SK-N-SH treated with all-trans-retinoic acid at 6 μM for 48 hours (cell line): ENCODE measurements at regions not wholly inside any gene's neighbourhood (a gene's known extent, or its start where the extent isn't known, plus 50 kb on each side); places are given as distances from the start of the nearest gene placed in this dataset.

Experiments used
- ATAC-seq: fragments of 200-7000 bp; cut with Tn5 transposase; 3 replicates; pipeline ENCODE4 v1.9.1; 2020; ENCODE audit warnings: mild to moderate bottlenecking, moderate library complexity
- ARNTL ChIP-seq: fragments of 450-650 bp; formaldehyde crosslinking; IDR thresholded peaks from 2 replicates; pipeline ENCODE4 v1.5.0; 2020; ENCODE audit warnings: low read depth, mild to moderate bottlenecking, moderate library complexity, borderline replicate concordance
- BACH2 ChIP-seq: fragments of 250-450 bp; sonication (Bioruptor Pico); IDR thresholded peaks from 2 replicates; pipeline ENCODE4 v1.9.0; 2021; ENCODE audit warnings: mild to moderate bottlenecking, borderline replicate concordance
- CSDC2 ChIP-seq: fragments of 250-450 bp; sonication (Bioruptor Pico); IDR thresholded peaks from 2 replicates; pipeline ENCODE4 v1.5.0; 2020; ENCODE audit warnings: mild to moderate bottlenecking, moderate library complexity
- CSRNP3 ChIP-seq: fragments of 250-450 bp; sonication (Bioruptor Pico); IDR thresholded peaks from 2 replicates; pipeline ENCODE4 v1.5.1; 2021; ENCODE audit warnings: mild to moderate bottlenecking, moderate library complexity
- ESRRG ChIP-seq: fragments of 250-450 bp; sonication (Bioruptor Pico); IDR thresholded peaks from 2 replicates; pipeline ENCODE4 v1.6.1; 2021; ENCODE audit warnings: mild to moderate bottlenecking
- GLIS3 ChIP-seq: fragments of 250-450 bp; sonication (Bioruptor Pico); IDR thresholded peaks from 2 replicates; pipeline ENCODE4 v1.5.0; 2020; ENCODE audit warnings: mild to moderate bottlenecking, moderate library complexity
- ISL1 ChIP-seq: fragments of 250-450 bp; sonication (Bioruptor Pico); IDR thresholded peaks from 2 replicates; pipeline ENCODE4 v2.1.2; 2022; ENCODE audit warnings: mild to moderate bottlenecking, moderate library complexity
- POU6F1 ChIP-seq: fragments of 250-450 bp; sonication (Bioruptor Pico); IDR thresholded peaks from 2 replicates; pipeline ENCODE4 v1.8.0; 2021; ENCODE audit warnings: low read depth, mild to moderate bottlenecking, moderate library complexity, borderline replicate concordance
- PPARA ChIP-seq: fragments of 250-450 bp; sonication (Bioruptor Pico); IDR thresholded peaks from 2 replicates; pipeline ENCODE4 v1.5.0; 2020; ENCODE audit warnings: mild to moderate bottlenecking, borderline replicate concordance
- RARB ChIP-seq: fragments of 250-450 bp; sonication (Bioruptor Pico); IDR thresholded peaks from 2 replicates; pipeline ENCODE4 v1.8.0; 2021; ENCODE audit warnings: mild to moderate bottlenecking, moderate library complexity
- SNAI2 ChIP-seq: fragments of 250-450 bp; sonication (Bioruptor Pico); IDR thresholded peaks from 2 replicates; pipeline ENCODE4 v1.5.0; 2020; ENCODE audit warnings: mild to moderate bottlenecking, moderate library complexity
- TCF4 ChIP-seq: fragments of 250-450 bp; sonication (Bioruptor Pico); IDR thresholded peaks from 2 replicates; pipeline ENCODE4 v1.8.0; 2021; ENCODE audit warnings: mild to moderate bottlenecking, moderate library complexity, borderline replicate concordance
- TOX ChIP-seq: fragments of 250-450 bp; sonication (Bioruptor Pico); IDR thresholded peaks from 2 replicates; pipeline ENCODE4 v1.8.0; 2021; ENCODE audit warnings: mild to moderate bottlenecking, moderate library complexity, borderline replicate concordance
- TSHZ2 ChIP-seq: fragments of 250-450 bp; sonication (Bioruptor Pico); IDR thresholded peaks from 2 replicates; pipeline ENCODE4 v1.5.0; 2020; ENCODE audit warnings: mild to moderate bottlenecking, moderate library complexity
- ZC3H10 ChIP-seq: fragments of 250-450 bp; sonication (Bioruptor Pico); IDR thresholded peaks from 2 replicates; pipeline ENCODE4 v1.5.1; 2021; ENCODE audit warnings: mild to moderate bottlenecking, moderate library complexity
- ZFP3 ChIP-seq: fragments of 250-450 bp; sonication (Bioruptor Pico); IDR thresholded peaks from 2 replicates; pipeline ENCODE4 v1.5.0; 2020; ENCODE audit warnings: mild to moderate bottlenecking, moderate library complexity
- ZFP30 ChIP-seq: fragments of 450-650 bp; formaldehyde crosslinking; IDR thresholded peaks from 2 replicates; pipeline ENCODE4 v1.5.0; 2022; ENCODE audit warnings: mild to moderate bottlenecking, moderate library complexity
- ZNF565 ChIP-seq: fragments of 450-650 bp; formaldehyde crosslinking; conservative IDR thresholded peaks from 2 replicates; pipeline ENCODE4 v1.5.0; 2020; ENCODE audit warnings: low read depth, mild to moderate bottlenecking, moderate library complexity
- ZNF70 ChIP-seq: fragments of 450-650 bp; formaldehyde crosslinking; IDR thresholded peaks from 2 replicates; pipeline ENCODE4 v1.5.0; 2020; ENCODE audit warnings: mild to moderate bottlenecking, moderate library complexity
- ZNF8 ChIP-seq: fragments of 450-650 bp; formaldehyde crosslinking; IDR thresholded peaks from 2 replicates; pipeline ENCODE4 v1.5.0; 2020; ENCODE audit warnings: mild to moderate bottlenecking, moderate library complexity

GRCh38 chr2:22486343-22486742 lies 898.6 kb upstream of the KLHL29 start:
- no peak for ATAC-seq
- TF ChIP-seq ISL1 (CRISPR knock-in tag) = no peak
- TF ChIP-seq TCF4 (CRISPR knock-in tag) = no peak
- TF ChIP-seq ESRRG (CRISPR knock-in tag) = no peak
- TF ChIP-seq RARB (CRISPR knock-in tag) = no peak
- TF ChIP-seq PPARA (CRISPR knock-in tag) = no peak
- no peak for TF ChIP-seq GLIS3
- TF ChIP-seq TOX = no peak
- TF ChIP-seq TSHZ2 (CRISPR knock-in tag) = no peak
- TF ChIP-seq ZNF8 (CRISPR knock-in tag) = no peak
- no peak for TF ChIP-seq ZNF565 (CRISPR knock-in tag)
- TF ChIP-seq ZC3H10 (CRISPR knock-in tag) = no peak
- TF ChIP-seq CSDC2 (CRISPR knock-in tag) = no peak
- TF ChIP-seq BACH2 (CRISPR knock-in tag) = no peak

- no peak for ATAC-seq
- TF ChIP-seq CSRNP3 (CRISPR knock-in tag) (no peak), ESRRG (CRISPR knock-in tag) (no peak), TCF4 (CRISPR knock-in tag) (no peak), SNAI2 (CRISPR knock-in tag) (no peak), ZNF70 (CRISPR knock-in tag) (no peak)
These were observed 897.9 kb upstream of the KLHL29 start for GRCh38 chr2:22487036-22487435.

GRCh38 chr2:22487541-22487940 lies 897.4 kb upstream of the KLHL29 start:
- no peak for ATAC-seq
- TF ChIP-seq POU6F1 (CRISPR knock-in tag) (no peak), ZNF8 (CRISPR knock-in tag) (no peak)

- no peak for ATAC-seq
These were observed 893.5 kb upstream of the KLHL29 start for GRCh38 chr2:22491442-22491841.

GRCh38 chr2:22494156-22494555 lies 890.8 kb upstream of the KLHL29 start:
- TF ChIP-seq GLIS3 = no peak
- no peak for TF ChIP-seq POU6F1 (CRISPR knock-in tag)
- TF ChIP-seq PPARA (CRISPR knock-in tag) = no peak
- no peak for TF ChIP-seq ZFP3
- no peak for TF ChIP-seq SNAI2 (CRISPR knock-in tag)
- no peak for TF ChIP-seq ZNF70 (CRISPR knock-in tag)
- no peak for TF ChIP-seq ZC3H10 (CRISPR knock-in tag)
- no peak for TF ChIP-seq ARNTL (CRISPR knock-in tag)
- TF ChIP-seq ZNF8 (CRISPR knock-in tag) = no peak
- TF ChIP-seq BACH2 (CRISPR knock-in tag) = no peak
- ATAC-seq = no peak

More at GRCh38 chr2:22491442-22491841, 893.5 kb upstream of the KLHL29 start:
- TF ChIP-seq ZFP30 (CRISPR knock-in tag) = no peak
